Mesendoderm (in vitro differentiated cells): ENCODE measurements at regions not wholly inside any gene's neighbourhood (a gene's known extent, or its start where the extent isn't known, plus 50 kb on each side); places are given as distances from the start of the nearest gene placed in this dataset.

Experiments used
- DNase-seq: peaks from one replicate; pipeline ENCODE4 v3.0.0; 2013
- H2AK5ac ChIP-seq: 2 replicates; pipeline ENCODE4 v1.6.1; 2013; ENCODE audit warnings: low read length, inconsistent platforms
- H2BK120ac ChIP-seq: 2 replicates; pipeline ENCODE4 v1.6.1; 2013; ENCODE audit warnings: low read depth, mild to moderate bottlenecking, low read length, moderate library complexity, mixed read lengths
- H2BK15ac ChIP-seq: replicated peaks from 2 replicates; pipeline ENCODE4 v1.6.1; 2013; ENCODE audit warnings: low read depth, mild to moderate bottlenecking, moderate library complexity
- H2BK5ac ChIP-seq: 2 replicates; pipeline ENCODE4 v1.6.1; 2013; ENCODE audit warnings: low read length, inconsistent platforms
- H3K18ac ChIP-seq: 2 replicates; pipeline ENCODE4 v1.6.1; 2013; ENCODE audit warnings: mild to moderate bottlenecking, low read length, mixed read lengths
- H3K23ac ChIP-seq: one replicate; pipeline ENCODE4 v1.6.1; 2013; ENCODE audit warnings: low read length
- H3K27ac ChIP-seq: 2 replicates; pipeline ENCODE4 v1.5.1; 2013; ENCODE audit warnings: low read depth, mild to moderate bottlenecking, inconsistent platforms, low read length, moderate library complexity
- H3K27me3 ChIP-seq: 2 replicates; pipeline ENCODE4 v1.6.1; 2013; ENCODE audit warnings: low read length, control low read depth, mild to moderate bottlenecking, inconsistent platforms; ENCODE audit not compliant: insufficient read depth, poor library complexity
- H3K36me3 ChIP-seq: 2 replicates; pipeline ENCODE4 v1.6.1; 2013; ENCODE audit warnings: low read length, inconsistent platforms; ENCODE audit not compliant: control insufficient read depth, insufficient read depth
- H3K4ac ChIP-seq: one replicate; pipeline ENCODE4 v1.6.1; 2013; ENCODE audit warnings: low read depth, mild to moderate bottlenecking, low read length, moderate library complexity
- H3K4me1 ChIP-seq: 2 replicates; pipeline ENCODE4 v1.6.1; 2013; ENCODE audit warnings: low read depth, low read length, inconsistent platforms; ENCODE audit not compliant: control insufficient read depth
- H3K4me2 ChIP-seq: 2 replicates; pipeline ENCODE4 v1.6.1; 2013; ENCODE audit warnings: low read length
- H3K4me3 ChIP-seq: 2 replicates; pipeline ENCODE4 v1.5.1; 2013; ENCODE audit warnings: mild to moderate bottlenecking, low read length
- H3K56ac ChIP-seq: one replicate; pipeline ENCODE4 v1.6.1; 2013; ENCODE audit warnings: low read length
- H3K79me1 ChIP-seq: 2 replicates; pipeline ENCODE4 v1.6.1; 2013; ENCODE audit warnings: low read length, inconsistent platforms
- H3K79me2 ChIP-seq: 2 replicates; pipeline ENCODE4 v1.6.1; 2013; ENCODE audit warnings: mild to moderate bottlenecking, low read length; ENCODE audit not compliant: control insufficient read depth, insufficient read depth
- H3K9ac ChIP-seq: 2 replicates; pipeline ENCODE4 v1.6.1; 2013; ENCODE audit warnings: low read length, inconsistent platforms
- H4K5ac ChIP-seq: one replicate; pipeline ENCODE4 v1.6.1; 2013; ENCODE audit warnings: low read length
- H4K8ac ChIP-seq: one replicate; pipeline ENCODE4 v1.6.1; 2013; ENCODE audit warnings: low read depth, mild to moderate bottlenecking, control low read depth, low read length, moderate library complexity
- WGBS: extraction: QIAGEN DNeasy Blood & Tissue Kit; methylation state at CpG from one replicate; pipeline ENCODE4 v1.1.7; 2013; ENCODE audit warnings: low lambda C conversion rate, missing lambda C conversion rate; ENCODE audit not compliant: insufficient coverage; ENCODE audit errors: extremely low coverage; 5-methylcytosine and 5-hydroxymethylcytosine counted together

- no peak overlapping the region for H2BK15ac ChIP-seq
- no peak for DNase-seq
- no peak overlapping the region for H3K56ac ChIP-seq
- H3K4me3 ChIP-seq, result no peak overlapping the region
- no peak overlapping the region for H2AK5ac ChIP-seq
- no peak overlapping the region for H4K8ac ChIP-seq
- H2BK5ac ChIP-seq, result no peak overlapping the region
- H3K79me2 ChIP-seq, result no peaks in the 10 kb centered on the region
- no peak overlapping the region for H3K27ac ChIP-seq
- H2BK120ac ChIP-seq, result no peak overlapping the region
- no CpG with 5 or more reads among the region's 1 CpG for WGBS
- no peak overlapping the region for H3K9ac ChIP-seq
- no peaks in the 10 kb centered on the region for H3K79me1 ChIP-seq
- no peak overlapping the region for H3K4me2 ChIP-seq
- H4K5ac ChIP-seq, result no peak overlapping the region
- no peak overlapping the region for H3K23ac ChIP-seq
- H3K27me3 ChIP-seq, result no peaks in the 10 kb centered on the region
- no peaks in the 10 kb centered on the region for H3K4me1 ChIP-seq
- H3K18ac ChIP-seq, result no peak overlapping the region
- H3K36me3 ChIP-seq, result no peaks in the 10 kb centered on the region
- H3K4ac ChIP-seq, result no peak overlapping the region
Observed at GRCh38 chr6:55955684-55956083, 80.3 kb upstream of the BMP5 start.

GRCh38 chr6:55954436-55954835 lies 79.0 kb upstream of the BMP5 start:
- Histone ChIP-seq H3K4ac (no peak overlapping the region), H2BK120ac (no peak overlapping the region), H2BK15ac (no peak overlapping the region), H3K4me1 (no peaks in the 10 kb centered on the region), H3K23ac (no peak overlapping the region), H3K56ac (no peak overlapping the region), H4K5ac (no peak overlapping the region), H3K27ac (no peak overlapping the region), H3K27me3 (no peaks in the 10 kb centered on the region), H3K79me1 (no peaks in the 10 kb centered on the region), H3K36me3 (no peaks in the 10 kb centered on the region), H3K4me2 (no peak overlapping the region), H2BK5ac (no peak overlapping the region), H3K79me2 (no peaks in the 10 kb centered on the region), H2AK5ac (no peak overlapping the region), H3K4me3 (no peak overlapping the region), H3K9ac (no peak overlapping the region), H3K18ac (no peak overlapping the region), H4K8ac (no peak overlapping the region)
- no peak for DNase-seq

DNA sequence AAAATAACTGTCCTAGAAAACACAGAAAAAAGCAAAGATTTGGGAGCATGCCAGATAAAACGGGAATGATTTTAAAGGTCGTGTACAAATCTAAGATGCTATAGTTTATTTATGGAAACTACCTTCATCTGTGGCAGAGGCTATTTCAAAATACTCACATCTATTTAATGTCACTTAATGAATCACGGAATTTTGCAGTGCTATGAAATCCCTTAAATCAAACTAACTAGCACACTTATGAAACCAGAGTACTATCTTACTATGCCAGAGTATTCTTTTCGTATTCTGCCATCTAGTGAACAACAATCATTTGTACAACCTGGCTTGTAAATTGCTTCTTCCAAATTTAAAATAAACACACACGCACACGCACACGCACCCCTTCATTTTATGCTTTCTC lies 77.9 kb upstream of the BMP5 start:
- Histone ChIP-seq H3K18ac (no peak overlapping the region), H4K5ac (no peak overlapping the region), H2BK15ac (no peak overlapping the region), H3K4ac (no peak overlapping the region), H3K79me1 (no peaks in the 10 kb centered on the region), H3K27me3 (no peaks in the 10 kb centered on the region), H2BK5ac (no peak overlapping the region), H2AK5ac (no peak overlapping the region), H3K4me2 (no peak overlapping the region), H3K9ac (no peak overlapping the region), H3K4me3 (no peak overlapping the region), H3K79me2 (no peaks in the 10 kb centered on the region), H3K27ac (no peak overlapping the region), H3K36me3 (no peaks in the 10 kb centered on the region), H3K23ac (no peak overlapping the region), H3K56ac (no peak overlapping the region), H4K8ac (no peak overlapping the region), H3K4me1 (no peaks in the 10 kb centered on the region), H2BK120ac (no peak overlapping the region)
- WGBS, result 100% methylated on average over 3 of the region's 7 CpGs
- DNase-seq, result no peak

DNA sequence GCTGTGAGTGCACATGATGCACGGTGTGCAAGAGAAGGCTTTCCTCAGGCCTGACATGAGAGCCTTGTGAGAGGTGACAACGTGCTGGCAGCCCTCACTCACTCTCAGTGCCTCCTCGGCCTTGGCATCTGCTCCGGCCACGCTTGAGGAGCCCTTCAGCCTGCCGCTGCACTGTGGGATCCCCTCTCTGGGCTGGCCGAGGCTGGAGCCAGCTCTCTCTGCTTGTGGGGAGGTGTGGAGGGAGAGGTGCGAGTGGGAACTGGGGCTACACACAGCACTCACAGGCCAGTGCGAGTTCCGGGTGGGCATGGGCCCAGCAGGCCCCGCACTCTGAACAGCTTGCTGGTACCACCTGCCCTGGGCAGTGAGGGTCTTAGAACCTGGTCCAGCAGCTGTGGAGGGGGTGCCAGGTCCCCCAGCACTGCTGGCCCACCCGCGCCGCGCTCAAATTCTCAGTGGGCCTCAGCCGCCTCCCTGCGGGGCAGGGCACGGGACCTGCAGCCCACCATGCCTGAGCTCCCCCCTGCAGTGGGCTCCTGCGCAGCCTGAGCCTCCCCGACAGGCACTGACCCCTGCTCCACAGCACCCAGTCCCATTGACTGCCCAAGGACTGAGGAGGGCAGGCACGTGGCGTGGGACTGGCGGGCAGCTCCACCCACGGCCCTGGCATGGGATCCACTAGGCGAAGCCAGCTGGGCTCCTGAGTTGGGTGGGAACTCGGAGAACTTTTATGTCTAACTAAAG lies 74.9 kb upstream of the BMP5 start:
- no CpG with 5 or more reads among the region's 26 CpGs for WGBS
- no peak overlapping the region for H3K23ac ChIP-seq

DNA sequence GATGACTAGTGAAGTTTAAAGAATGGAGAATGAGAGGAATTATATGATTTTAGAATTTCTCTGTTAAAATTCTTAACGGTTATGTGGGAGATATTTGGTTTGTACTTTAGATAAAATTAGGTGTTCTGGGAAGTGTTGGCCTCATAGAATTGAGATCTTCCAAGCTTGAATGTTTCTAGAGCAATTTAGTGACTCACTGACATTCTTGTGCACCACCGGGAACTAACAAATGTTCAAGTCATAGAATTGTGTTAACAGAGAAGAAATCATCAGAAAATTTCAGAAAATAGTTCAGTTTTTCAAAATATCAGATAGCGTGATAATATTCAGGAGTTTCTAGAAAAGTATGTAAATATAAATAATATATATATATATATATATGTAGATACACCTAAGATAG lies 67.9 kb upstream of the BMP5 start:
- 100% methylated on average over 1 of the region's 3 CpGs for WGBS
- Histone ChIP-seq H3K27me3 (no peaks in the 10 kb centered on the region), H4K8ac (no peak overlapping the region), H3K4me1 (no peaks in the 10 kb centered on the region), H3K36me3 (no peaks in the 10 kb centered on the region), H2BK15ac (no peak overlapping the region), H3K9ac (no peak overlapping the region), H4K5ac (no peak overlapping the region), H2AK5ac (no peak overlapping the region), H3K27ac (no peak overlapping the region), H3K23ac (no peak overlapping the region), H2BK120ac (no peak overlapping the region), H3K18ac (no peak overlapping the region), H3K4ac (no peak overlapping the region), H3K4me3 (no peak overlapping the region), H3K79me2 (no peaks in the 10 kb centered on the region), H3K79me1 (no peaks in the 10 kb centered on the region), H2BK5ac (no peak overlapping the region), H3K56ac (no peak overlapping the region), H3K4me2 (no peak overlapping the region)
- DNase-seq, result no peak

More for the DNA sequence above, 74.9 kb upstream of the BMP5 start:
- H3K4me3 ChIP-seq, result no peak overlapping the region
- H4K5ac ChIP-seq, result no peak overlapping the region
- no peak overlapping the region for H3K27ac ChIP-seq
- H3K27me3 ChIP-seq, result no peaks in the 10 kb centered on the region
- H3K56ac ChIP-seq, result no peak overlapping the region
- H3K4me1 ChIP-seq, result no peaks in the 10 kb centered on the region
- H2BK120ac ChIP-seq, result no peak overlapping the region
- H2AK5ac ChIP-seq, result no peak overlapping the region
- H3K4me2 ChIP-seq, result no peak overlapping the region
- H3K9ac ChIP-seq, result no peak overlapping the region
- no peak overlapping the region for H4K8ac ChIP-seq
- no peaks in the 10 kb centered on the region for H3K79me1 ChIP-seq
- no peak for DNase-seq
- no peak overlapping the region for H2BK5ac ChIP-seq
- H2BK15ac ChIP-seq, result no peak overlapping the region
- no peaks in the 10 kb centered on the region for H3K36me3 ChIP-seq
- no peak overlapping the region for H3K18ac ChIP-seq
- H3K79me2 ChIP-seq, result no peaks in the 10 kb centered on the region
- H3K4ac ChIP-seq, result no peak overlapping the region

- Histone ChIP-seq H3K4me2 (no peak overlapping the region), H3K23ac (no peak overlapping the region), H2AK5ac (no peak overlapping the region), H3K56ac (no peak overlapping the region), H2BK5ac (no peak overlapping the region), H3K4me1 (no peaks in the 10 kb centered on the region), H3K36me3 (no peaks in the 10 kb centered on the region), H3K18ac (no peak overlapping the region), H3K4me3 (no peak overlapping the region), H3K27ac (no peak overlapping the region), H3K9ac (no peak overlapping the region), H4K8ac (no peak overlapping the region), H3K79me2 (no peaks in the 10 kb centered on the region), H3K79me1 (no peaks in the 10 kb centered on the region), H3K4ac (no peak overlapping the region), H4K5ac (no peak overlapping the region), H3K27me3 (no peaks in the 10 kb centered on the region), H2BK120ac (no peak overlapping the region), H2BK15ac (no peak overlapping the region)
- no CpG with 5 or more reads among the region's 2 CpGs for WGBS
- peak; percentile 6 for DNase-seq
Observed at GRCh38 chr6:55941702-55942101, 66.3 kb upstream of the BMP5 start.
